Mucosa of rectum (tissue), 2 donors: ENCODE measurements at regions not wholly inside any gene's neighbourhood (a gene's known extent, or its start where the extent isn't known, plus 50 kb on each side); places are given as distances from the start of the nearest gene placed in this dataset.

Source experiments
- H3K27ac ChIP-seq, 2 donors: one replicate each; pipeline ENCODE4 v1.7.0; 2013; ENCODE audit warnings: inconsistent platforms in 2 of 2, low read depth in 2 of 2, low read length in 2 of 2
- H3K27me3 ChIP-seq, 2 donors: one replicate each; pipeline ENCODE4 v1.7.0; 2013; ENCODE audit warnings: low read length in 2 of 2; ENCODE audit not compliant: control insufficient read depth in 2 of 2, insufficient read depth in 2 of 2
- H3K36me3 ChIP-seq, 2 donors: one replicate each; pipeline ENCODE4 v1.7.0; 2013; ENCODE audit warnings: low read length in 2 of 2; ENCODE audit not compliant: control insufficient read depth in 2 of 2, insufficient read depth in 2 of 2
- H3K4me1 ChIP-seq, 2 donors: one replicate each; pipeline ENCODE4 v1.7.0; 2013; ENCODE audit warnings: low read length in 2 of 2, mild to moderate bottlenecking in 1 of 2; ENCODE audit not compliant: control insufficient read depth in 2 of 2, insufficient read depth in 2 of 2
- H3K4me3 ChIP-seq, 2 donors: one replicate each; pipeline ENCODE4 v1.7.0; 2013; ENCODE audit warnings: low read length in 2 of 2
- H3K9ac ChIP-seq, 2 donors: one replicate each; pipeline ENCODE4 v1.7.0; 2013; ENCODE audit warnings: low read length in 2 of 2, low read depth in 1 of 2, mild to moderate bottlenecking in 1 of 2
- H3K9me3 ChIP-seq, 2 donors: one replicate each; pipeline ENCODE4 v1.7.0; 2013; ENCODE audit warnings: low read length in 2 of 2; ENCODE audit not compliant: control insufficient read depth in 2 of 2
- donor health status: healthy.
- donor health status: Normal muscosa, but diverticular disease.

GRCh38 chr1:55466921-55467320 lies 251.8 kb upstream of the USP24 start:
- Histone ChIP-seq H3K9ac (no peak overlapping the region), H3K9me3 (no peaks in the 10 kb centered on the region), H3K4me1 (peaks cover 2 to 7% of the 10 kb centered on the region in 2 donors), H3K4me3 (no peak overlapping the region), H3K36me3 (no peaks in the 10 kb centered on the region), H3K27ac (no peak overlapping the region), H3K27me3 (no peaks in the 10 kb centered on the region)

DNA sequence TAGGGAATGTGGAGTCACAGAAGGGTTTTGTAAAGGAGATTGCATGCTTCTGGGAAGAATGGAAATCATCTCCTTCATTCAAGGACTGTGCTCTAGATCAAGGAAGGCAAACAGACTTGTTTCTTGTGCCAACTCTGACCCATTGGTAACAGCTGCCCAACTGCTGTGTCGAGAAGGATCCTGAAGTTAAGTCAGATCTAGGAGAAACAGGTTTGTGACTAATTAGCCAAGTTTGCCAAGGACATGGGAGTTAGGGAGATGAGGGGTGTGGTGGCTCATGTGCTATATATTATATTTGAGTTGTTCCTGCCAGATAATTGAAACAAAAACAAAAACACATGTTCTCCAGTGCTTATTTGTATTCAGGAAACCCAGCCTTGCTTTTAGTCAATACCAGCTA lies 251.2 kb upstream of the USP24 start:
- Histone ChIP-seq H3K4me1 (peaks cover 2 to 7% of the 10 kb centered on the region in 2 donors), H3K27ac (peak overlapping the region in 1 of 2 donors; percentile 27), H3K27me3 (no peaks in the 10 kb centered on the region), H3K4me3 (no peak overlapping the region), H3K36me3 (no peaks in the 10 kb centered on the region), H3K9me3 (no peaks in the 10 kb centered on the region), H3K9ac (no peak overlapping the region)

- H3K4me3 ChIP-seq: no peak overlapping the region
- no peaks in the 10 kb centered on the region for H3K27me3 ChIP-seq
- H3K27ac ChIP-seq: peak overlapping the region in 1 of 2 donors; percentile 18
- H3K9ac ChIP-seq: no peak overlapping the region
- no peaks in the 10 kb centered on the region for H3K36me3 ChIP-seq
- H3K9me3 ChIP-seq: no peaks in the 10 kb centered on the region
- peaks cover 2 to 7% of the 10 kb centered on the region in 2 donors for H3K4me1 ChIP-seq
Measured at GRCh38 chr1:55464550-55464949, 249.4 kb upstream of the USP24 start.

DNA sequence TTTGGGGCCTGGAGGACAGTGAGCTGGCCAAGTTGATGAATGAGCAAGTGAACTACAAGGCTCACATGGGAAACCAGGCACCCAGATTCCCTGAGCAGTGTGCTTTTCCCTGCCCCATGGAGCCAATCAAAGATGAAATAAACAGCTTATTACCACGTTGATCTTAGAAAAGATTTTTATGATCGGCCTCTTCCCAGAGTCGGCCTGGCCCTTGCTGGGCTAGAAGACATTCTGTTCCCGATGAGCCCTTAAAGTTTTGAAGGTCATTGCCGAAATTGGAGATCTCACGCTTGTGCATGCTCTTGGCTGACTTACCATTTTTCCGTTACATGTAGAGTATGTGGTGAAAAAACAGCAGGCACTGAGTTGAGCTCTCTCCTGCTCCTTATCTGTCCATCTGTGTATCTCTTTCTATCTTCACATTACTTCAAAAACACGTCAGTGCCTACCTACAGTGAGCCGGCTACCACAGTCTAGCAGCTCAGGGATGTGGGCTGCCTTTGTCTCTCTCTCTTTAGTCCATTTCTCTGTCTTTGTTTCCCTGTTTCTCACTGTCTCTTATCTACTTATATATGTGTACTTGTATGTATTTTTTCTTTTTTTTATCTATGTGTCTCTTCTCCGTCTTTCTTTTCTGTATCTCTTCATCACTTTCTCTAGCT lies 248.8 kb upstream of the USP24 start:
- H3K27ac ChIP-seq: peak overlapping the region in 1 of 2 donors; percentile 18

GRCh38 chr1:55457874-55458273 lies 242.7 kb upstream of the USP24 start:
- H3K9me3 ChIP-seq: peaks cover 0 to 3% of the 10 kb centered on the region in 2 donors
- H3K4me3 ChIP-seq: no peak overlapping the region
- H3K36me3 ChIP-seq: no peaks in the 10 kb centered on the region
- no peak overlapping the region for H3K27ac ChIP-seq
- H3K4me1 ChIP-seq: no peaks in the 10 kb centered on the region
- H3K9ac ChIP-seq: no peak overlapping the region
- H3K27me3 ChIP-seq: no peaks in the 10 kb centered on the region

More for the DNA sequence above, 248.8 kb upstream of the USP24 start:
- H3K36me3 ChIP-seq: no peaks in the 10 kb centered on the region
- H3K27me3 ChIP-seq: no peaks in the 10 kb centered on the region
- no peak overlapping the region for H3K9ac ChIP-seq
- no peaks in the 10 kb centered on the region for H3K9me3 ChIP-seq
- peaks cover 2 to 7% of the 10 kb centered on the region in 2 donors for H3K4me1 ChIP-seq
- no peak overlapping the region for H3K4me3 ChIP-seq

- Histone ChIP-seq H3K4me3 (no peak overlapping the region), H3K36me3 (no peaks in the 10 kb centered on the region), H3K9me3 (peaks cover 0 to 3% of the 10 kb centered on the region in 2 donors), H3K27ac (no peak overlapping the region), H3K27me3 (no peaks in the 10 kb centered on the region), H3K4me1 (no peaks in the 10 kb centered on the region), H3K9ac (no peak overlapping the region)
Measured at GRCh38 chr1:55456971-55457370, 241.8 kb upstream of the USP24 start.

- Histone ChIP-seq H3K4me1 (no peaks in the 10 kb centered on the region), H3K4me3 (no peak overlapping the region), H3K36me3 (no peaks in the 10 kb centered on the region), H3K27me3 (no peaks in the 10 kb centered on the region), H3K9me3 (no peaks in the 10 kb centered on the region), H3K9ac (no peak overlapping the region), H3K27ac (no peak overlapping the region)
Measured at GRCh38 chr1:55448261-55448660, 233.1 kb upstream of the USP24 start.

DNA sequence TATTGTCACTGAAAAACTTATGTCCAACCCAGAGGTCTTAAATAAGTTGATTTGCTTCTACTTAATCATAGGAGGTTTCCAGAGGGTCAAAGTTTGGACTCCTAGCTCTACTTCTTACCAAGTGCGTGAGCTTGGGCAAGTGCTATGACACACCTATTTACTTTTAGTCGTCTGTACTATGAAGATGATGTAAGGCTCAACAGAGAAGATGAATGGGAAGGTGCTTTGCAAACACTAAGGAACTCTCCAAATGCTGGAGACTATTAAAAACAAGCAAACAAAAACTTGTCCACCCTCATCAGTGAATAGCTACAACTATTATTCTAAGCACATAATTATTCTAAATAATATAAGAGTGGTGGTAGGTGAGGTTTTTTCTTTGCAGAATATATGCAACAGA lies 232.3 kb upstream of the USP24 start:
- Histone ChIP-seq H3K4me1 (no peaks in the 10 kb centered on the region), H3K27ac (no peak overlapping the region), H3K9ac (no peak overlapping the region), H3K27me3 (no peaks in the 10 kb centered on the region), H3K4me3 (no peak overlapping the region), H3K9me3 (no peaks in the 10 kb centered on the region), H3K36me3 (no peaks in the 10 kb centered on the region)

GRCh38 chr1:55446351-55446750 lies 231.2 kb upstream of the USP24 start:
- H3K27me3 ChIP-seq: no peaks in the 10 kb centered on the region
- no peak overlapping the region for H3K27ac ChIP-seq
- H3K9me3 ChIP-seq: no peaks in the 10 kb centered on the region
- no peaks in the 10 kb centered on the region for H3K4me1 ChIP-seq
- peak overlapping the region in 1 of 2 donors; percentile 11 for H3K9ac ChIP-seq
- no peak overlapping the region for H3K4me3 ChIP-seq
- H3K36me3 ChIP-seq: no peaks in the 10 kb centered on the region

GRCh38 chr1:55445416-55445815 lies 230.3 kb upstream of the USP24 start:
- Histone ChIP-seq H3K27ac (no peak overlapping the region), H3K9me3 (no peaks in the 10 kb centered on the region), H3K4me1 (no peaks in the 10 kb centered on the region), H3K27me3 (no peaks in the 10 kb centered on the region), H3K9ac (no peak overlapping the region), H3K4me3 (no peak overlapping the region), H3K36me3 (no peaks in the 10 kb centered on the region)
